PC-9 (cell line): ENCODE measurements at regions not wholly inside any gene's neighbourhood (a gene's known extent, or its start where the extent isn't known, plus 50 kb on each side); places are given as distances from the start of the nearest gene placed in this dataset.
"Not testable (repeated sequence)": the region's sequence is repeated elsewhere in the genome, so short reads cannot be mapped to it uniquely, and the experiment has no call there.

ENCODE experiments used
- EZH2 ChIP-seq: fragments of 200-600 bp; sonication (generic); IDR thresholded peaks from 2 replicates; pipeline ENCODE4 v1.8.0; 2017; ENCODE audit warnings: antibody characterized with exemption, low read depth
- TF ChIP-seq, protein P1 (sequence below): fragments of 200-600 bp; sonication (generic); conservative IDR thresholded peaks from 2 replicates; pipeline ENCODE4 v1.6.1; 2017; ENCODE audit warnings: mixed run types, antibody characterized with exemption, mild to moderate bottlenecking, moderate library complexity

GRCh38 chr21:9832751-9833150 is 688.6 kb upstream of the TPTE start:
- TF ChIP-seq, protein P1, sequence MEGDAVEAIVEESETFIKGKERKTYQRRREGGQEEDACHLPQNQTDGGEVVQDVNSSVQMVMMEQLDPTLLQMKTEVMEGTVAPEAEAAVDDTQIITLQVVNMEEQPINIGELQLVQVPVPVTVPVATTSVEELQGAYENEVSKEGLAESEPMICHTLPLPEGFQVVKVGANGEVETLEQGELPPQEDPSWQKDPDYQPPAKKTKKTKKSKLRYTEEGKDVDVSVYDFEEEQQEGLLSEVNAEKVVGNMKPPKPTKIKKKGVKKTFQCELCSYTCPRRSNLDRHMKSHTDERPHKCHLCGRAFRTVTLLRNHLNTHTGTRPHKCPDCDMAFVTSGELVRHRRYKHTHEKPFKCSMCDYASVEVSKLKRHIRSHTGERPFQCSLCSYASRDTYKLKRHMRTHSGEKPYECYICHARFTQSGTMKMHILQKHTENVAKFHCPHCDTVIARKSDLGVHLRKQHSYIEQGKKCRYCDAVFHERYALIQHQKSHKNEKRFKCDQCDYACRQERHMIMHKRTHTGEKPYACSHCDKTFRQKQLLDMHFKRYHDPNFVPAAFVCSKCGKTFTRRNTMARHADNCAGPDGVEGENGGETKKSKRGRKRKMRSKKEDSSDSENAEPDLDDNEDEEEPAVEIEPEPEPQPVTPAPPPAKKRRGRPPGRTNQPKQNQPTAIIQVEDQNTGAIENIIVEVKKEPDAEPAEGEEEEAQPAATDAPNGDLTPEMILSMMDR = not testable (repeated sequence)
- TF ChIP-seq EZH2 = not testable (repeated sequence)
